GM12878 (cell line): ENCODE measurements at regions not wholly inside any gene's neighbourhood (a gene's known extent, or its start where the extent isn't known, plus 50 kb on each side); places are given as distances from the start of the nearest gene placed in this dataset.
"Not testable (repeated sequence)": the region's sequence is repeated elsewhere in the genome, so short reads cannot be mapped to it uniquely, and the experiment has no call there.

Experiments used
- ATAC-seq: fragments of 200-7000 bp; cut with Tn5 transposase; 3 replicates; pipeline ENCODE4 v1.9.1; 2020; ENCODE audit warnings: mild to moderate bottlenecking, moderate library complexity
- BruUV-seq: library from RNA; stranded (reverse); fragments of 400-500 nt; replicated peaks from 2 replicates; lab custom pipeline; 2021; lab: Mats Ljungman, UMichigan
- CTCF ChIA-PET: fragments of 300-600 bp; sonication (Branson Sonifier 250); formaldehyde crosslinking; extraction: SDS; loops from one replicate; lab custom pipeline; 2021; ENCODE audit warnings: inconsistent platforms; lab: Yijun Ruan, JAX
- POLR2A ChIA-PET: fragments of 350-600 bp; formaldehyde crosslinking; extraction: SDS; loops from one replicate; lab custom pipeline; 2021; ENCODE audit warnings: inconsistent platforms; lab: Charles Lee
- RAD21 ChIA-PET: fragments of 300-600 bp; sonication (Branson Sonifier 250); formaldehyde crosslinking; loops from one replicate; lab custom pipeline; 2023; ENCODE audit warnings: antibody characterized with exemption; ENCODE audit not compliant: unreplicated experiment; lab: Charles Lee
- SMC1A ChIA-PET: fragments of 300-600 bp; sonication (Branson Sonifier 250); formaldehyde crosslinking; loops from one replicate; lab custom pipeline; 2023; ENCODE audit not compliant: unreplicated experiment, uncharacterized antibody; lab: Charles Lee
- DNase-seq: peaks from one replicate; pipeline ENCODE4 v3.0.0-alpha.2; 2011; ENCODE audit warnings: low read depth, low spot score
- FAIRE-seq: peaks from 3 replicates; lab custom pipeline; 2011; peaks lifted over from hg19 to GRCh38; lab: Jason Lieb, UNC
- H2AFZ ChIP-seq: 2 replicates; pipeline ENCODE4 v1.6.0; 2011; ENCODE audit warnings: low read depth, low read length, control low read depth; ENCODE audit not compliant: control insufficient read depth
- H3K27ac ChIP-seq: 2 replicates; pipeline ENCODE4 v1.5.1; 2011; ENCODE audit warnings: control low read depth; ENCODE audit not compliant: control insufficient read depth, insufficient read depth
- H3K27me3 ChIP-seq, 2 experiments: replicated peaks in 1 of 2; 2 replicates each; pipeline versions ENCODE4 v1.6.0 to v1.6.1; 2011; ENCODE audit warnings: low read length in 1 of 2; ENCODE audit not compliant: control insufficient read depth in 2 of 2, insufficient read depth in 2 of 2
- H3K36me3 ChIP-seq, 2 experiments: 2 replicates each; pipeline ENCODE4 v1.5.1; 2011; ENCODE audit warnings: low read length in 1 of 2; ENCODE audit not compliant: control insufficient read depth in 2 of 2, insufficient read depth in 2 of 2
- H3K4me1 ChIP-seq: 2 replicates; pipeline ENCODE4 v1.6.1; 2011; ENCODE audit warnings: mild to moderate bottlenecking, low read length, moderate library complexity, mixed read lengths; ENCODE audit not compliant: control insufficient read depth, insufficient read depth
- H3K4me2 ChIP-seq: 2 replicates; pipeline ENCODE4 v1.6.0; 2011; ENCODE audit warnings: control low read depth; ENCODE audit not compliant: control insufficient read depth, insufficient read depth
- H3K4me3 ChIP-seq: fragments of 200-600 bp; sonication (generic); 2 replicates; pipeline ENCODE4 v1.5.1; 2016
- H3K79me2 ChIP-seq: 2 replicates; pipeline ENCODE4 v1.6.0; 2011; ENCODE audit warnings: low read length; ENCODE audit not compliant: control insufficient read depth, insufficient read depth
- H3K9ac ChIP-seq: 2 replicates; pipeline ENCODE4 v1.8.0; 2011; ENCODE audit warnings: low read length, control low read depth, mixed read lengths; ENCODE audit not compliant: control insufficient read depth, insufficient read depth
- H3K9me3 ChIP-seq: replicated peaks from 3 replicates; pipeline ENCODE4 v1.5.1; 2011; ENCODE audit warnings: mild to moderate bottlenecking, low read length; ENCODE audit not compliant: control insufficient read depth, insufficient read depth
- H4K20me1 ChIP-seq: 2 replicates; pipeline ENCODE4 v1.6.0; 2011; ENCODE audit not compliant: control insufficient read depth, insufficient read depth
- MEF2A ChIP-seq: IDR thresholded peaks from 2 replicates; pipeline ENCODE4 v1.6.1; 2011; ENCODE audit warnings: low read depth, mild to moderate bottlenecking, low read length, moderate library complexity; ENCODE audit not compliant: insufficient read depth
- POLR2AphosphoS5 ChIP-seq: IDR thresholded peaks from 2 replicates; pipeline ENCODE4 v1.6.1; 2011; ENCODE audit warnings: mild to moderate bottlenecking, low read length, inconsistent platforms
- RFX5 ChIP-seq: IDR thresholded peaks from 2 replicates; pipeline ENCODE4 v1.6.1; 2011; ENCODE audit warnings: low read depth, low read length, improper control_type of control experiment
- SPI1 ChIP-seq: IDR thresholded peaks from 2 replicates; pipeline ENCODE4 v1.6.1; 2011; ENCODE audit warnings: low read depth, mild to moderate bottlenecking, low read length, moderate library complexity, borderline replicate concordance; ENCODE audit not compliant: insufficient read depth
- WGBS: methylation state at CpG from one replicate; pipeline ENCODE4 v1.1.6; 2016; ENCODE audit warnings: low lambda C conversion rate; ENCODE audit not compliant: insufficient replicate concordance, insufficient coverage; ENCODE audit errors: missing lambda C conversion rate; 5-methylcytosine and 5-hydroxymethylcytosine counted together
- in situ Hi-C: fragments of 300-500 bp; cut with MboI; formaldehyde crosslinking; loops from 9 replicates; pipeline ENCODE4 v1.14.3; 2018; ENCODE audit warnings: mixed read lengths
- intact Hi-C: fragments of 100-400 bp; cut with micrococcal nuclease; formaldehyde crosslinking; loops from one replicate; pipeline ENCODE4 v1.14.2; 2022; ENCODE audit not compliant: unreplicated experiment
- TF ChIP-seq, protein P1 (sequence below): fragments of 450-650 bp; formaldehyde crosslinking; IDR thresholded peaks from 2 replicates; pipeline ENCODE4 v1.4.0; 2020; ENCODE audit warnings: mild to moderate bottlenecking, moderate library complexity
- TF ChIP-seq, protein P2 (sequence below): fragments of 450-650 bp; formaldehyde crosslinking; IDR thresholded peaks from 2 replicates; pipeline ENCODE4 v1.5.0; 2022; ENCODE audit warnings: mild to moderate bottlenecking, missing genetic modification characterization

DNA sequence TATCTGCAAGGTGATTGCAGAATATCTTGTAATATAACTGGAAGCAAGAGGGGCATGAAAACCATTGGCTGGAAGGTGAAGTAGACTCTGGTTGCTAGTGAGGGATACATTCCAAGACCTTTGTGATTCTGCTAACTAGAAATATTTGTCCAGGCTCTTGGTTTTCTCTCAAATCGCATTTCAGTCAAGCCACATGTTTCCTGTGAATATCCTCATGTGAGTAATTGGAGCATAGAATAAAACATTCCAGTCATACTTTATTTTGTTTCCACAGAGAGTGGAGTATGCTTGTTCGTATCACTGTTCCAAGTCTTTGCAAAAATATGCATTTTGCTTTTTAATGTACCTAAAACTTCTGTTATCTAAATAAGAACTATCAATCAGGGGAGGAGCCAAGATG lies 850.0 kb downstream of the EPHA3 start (continued):
- TF ChIP-seq, protein P1, sequence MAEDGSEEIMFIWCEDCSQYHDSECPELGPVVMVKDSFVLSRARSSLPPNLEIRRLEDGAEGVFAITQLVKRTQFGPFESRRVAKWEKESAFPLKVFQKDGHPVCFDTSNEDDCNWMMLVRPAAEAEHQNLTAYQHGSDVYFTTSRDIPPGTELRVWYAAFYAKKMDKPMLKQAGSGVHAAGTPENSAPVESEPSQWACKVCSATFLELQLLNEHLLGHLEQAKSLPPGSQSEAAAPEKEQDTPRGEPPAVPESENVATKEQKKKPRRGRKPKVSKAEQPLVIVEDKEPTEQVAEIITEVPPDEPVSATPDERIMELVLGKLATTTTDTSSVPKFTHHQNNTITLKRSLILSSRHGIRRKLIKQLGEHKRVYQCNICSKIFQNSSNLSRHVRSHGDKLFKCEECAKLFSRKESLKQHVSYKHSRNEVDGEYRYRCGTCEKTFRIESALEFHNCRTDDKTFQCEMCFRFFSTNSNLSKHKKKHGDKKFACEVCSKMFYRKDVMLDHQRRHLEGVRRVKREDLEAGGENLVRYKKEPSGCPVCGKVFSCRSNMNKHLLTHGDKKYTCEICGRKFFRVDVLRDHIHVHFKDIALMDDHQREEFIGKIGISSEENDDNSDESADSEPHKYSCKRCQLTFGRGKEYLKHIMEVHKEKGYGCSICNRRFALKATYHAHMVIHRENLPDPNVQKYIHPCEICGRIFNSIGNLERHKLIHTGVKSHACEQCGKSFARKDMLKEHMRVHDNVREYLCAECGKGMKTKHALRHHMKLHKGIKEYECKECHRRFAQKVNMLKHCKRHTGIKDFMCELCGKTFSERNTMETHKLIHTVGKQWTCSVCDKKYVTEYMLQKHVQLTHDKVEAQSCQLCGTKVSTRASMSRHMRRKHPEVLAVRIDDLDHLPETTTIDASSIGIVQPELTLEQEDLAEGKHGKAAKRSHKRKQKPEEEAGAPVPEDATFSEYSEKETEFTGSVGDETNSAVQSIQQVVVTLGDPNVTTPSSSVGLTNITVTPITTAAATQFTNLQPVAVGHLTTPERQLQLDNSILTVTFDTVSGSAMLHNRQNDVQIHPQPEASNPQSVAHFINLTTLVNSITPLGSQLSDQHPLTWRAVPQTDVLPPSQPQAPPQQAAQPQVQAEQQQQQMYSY (CRISPR knock-in tag): no peak
- TF ChIP-seq, protein P2, sequence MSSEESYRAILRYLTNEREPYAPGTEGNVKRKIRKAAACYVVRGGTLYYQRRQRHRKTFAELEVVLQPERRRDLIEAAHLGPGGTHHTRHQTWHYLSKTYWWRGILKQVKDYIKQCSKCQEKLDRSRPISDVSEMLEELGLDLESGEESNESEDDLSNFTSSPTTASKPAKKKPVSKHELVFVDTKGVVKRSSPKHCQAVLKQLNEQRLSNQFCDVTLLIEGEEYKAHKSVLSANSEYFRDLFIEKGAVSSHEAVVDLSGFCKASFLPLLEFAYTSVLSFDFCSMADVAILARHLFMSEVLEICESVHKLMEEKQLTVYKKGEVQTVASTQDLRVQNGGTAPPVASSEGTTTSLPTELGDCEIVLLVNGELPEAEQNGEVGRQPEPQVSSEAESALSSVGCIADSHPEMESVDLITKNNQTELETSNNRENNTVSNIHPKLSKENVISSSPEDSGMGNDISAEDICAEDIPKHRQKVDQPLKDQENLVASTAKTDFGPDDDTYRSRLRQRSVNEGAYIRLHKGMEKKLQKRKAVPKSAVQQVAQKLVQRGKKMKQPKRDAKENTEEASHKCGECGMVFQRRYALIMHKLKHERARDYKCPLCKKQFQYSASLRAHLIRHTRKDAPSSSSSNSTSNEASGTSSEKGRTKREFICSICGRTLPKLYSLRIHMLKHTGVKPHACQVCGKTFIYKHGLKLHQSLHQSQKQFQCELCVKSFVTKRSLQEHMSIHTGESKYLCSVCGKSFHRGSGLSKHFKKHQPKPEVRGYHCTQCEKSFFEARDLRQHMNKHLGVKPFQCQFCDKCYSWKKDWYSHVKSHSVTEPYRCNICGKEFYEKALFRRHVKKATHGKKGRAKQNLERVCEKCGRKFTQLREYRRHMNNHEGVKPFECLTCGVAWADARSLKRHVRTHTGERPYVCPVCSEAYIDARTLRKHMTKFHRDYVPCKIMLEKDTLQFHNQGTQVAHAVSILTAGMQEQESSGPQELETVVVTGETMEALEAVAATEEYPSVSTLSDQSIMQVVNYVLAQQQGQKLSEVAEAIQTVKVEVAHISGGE (CRISPR knock-in tag): no peak
- no peak for TF ChIP-seq POLR2AphosphoS5
- no peak for TF ChIP-seq RFX5
- no peak for TF ChIP-seq MEF2A
- no peak for TF ChIP-seq SPI1

DNA sequence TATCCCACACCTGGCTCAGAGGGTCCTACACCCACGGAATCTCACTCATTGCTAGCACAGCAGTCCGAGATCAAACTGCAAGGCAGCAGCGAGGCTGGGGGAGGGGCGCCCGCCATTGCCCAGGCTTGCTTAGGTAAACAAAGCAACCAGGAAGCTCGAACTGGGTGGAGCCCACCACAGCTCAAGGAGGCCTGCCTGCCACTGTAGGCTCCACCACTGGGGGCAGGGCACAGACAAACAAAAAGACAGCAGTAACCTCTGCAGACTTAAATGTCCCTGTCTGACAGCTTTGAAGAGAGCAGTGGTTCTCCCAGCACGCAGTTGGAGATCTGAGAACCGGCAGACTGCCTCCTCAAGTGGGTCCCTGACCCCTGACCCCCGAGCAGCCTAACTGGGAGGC lies 850.7 kb downstream of the EPHA3 start:
- H4K20me1 ChIP-seq, in situ Hi-C loops, ATAC-seq, FAIRE-seq, H3K4me3 ChIP-seq, POLR2A ChIA-PET, DNase-seq, H3K27me3 ChIP-seq, H2AFZ ChIP-seq, RAD21 ChIA-PET, H3K27ac ChIP-seq, H3K79me2 ChIP-seq, SMC1A ChIA-PET, H3K9me3 ChIP-seq, H3K4me2 ChIP-seq, BruUV-seq, H3K4me1 ChIP-seq, H3K36me3 ChIP-seq, H3K9ac ChIP-seq, CTCF ChIA-PET, intact Hi-C loops: not testable (repeated sequence)
- WGBS: 19% methylated on average over 9 of the region's 9 CpGs
